ENCODE measurements at regions not wholly inside any gene's neighbourhood (a gene's known extent, or its start where the extent isn't known, plus 50 kb on each side); places are given as distances from the start of the nearest gene placed in this dataset.

DNA sequence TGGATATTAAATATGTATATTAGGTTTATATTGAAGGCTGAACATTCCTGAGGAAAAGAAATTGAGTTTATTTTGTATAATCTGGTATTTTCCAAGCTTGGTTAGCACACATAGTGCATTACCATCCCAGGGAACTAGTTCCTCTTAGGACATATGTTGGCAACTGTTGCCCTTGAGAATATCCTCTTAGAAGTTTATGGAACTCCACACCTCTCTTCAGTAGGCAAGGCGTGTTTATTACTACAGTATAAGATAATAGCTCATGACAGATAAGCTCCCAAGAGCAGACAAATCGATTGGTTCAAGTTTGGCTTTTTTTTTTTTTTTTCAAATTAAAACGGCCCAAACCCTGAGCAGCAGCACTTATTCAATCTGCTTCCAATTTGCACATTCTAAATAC lies 59.8 kb upstream of the SIPA1L2 start:
- TF ChIP-seq, protein P1, sequence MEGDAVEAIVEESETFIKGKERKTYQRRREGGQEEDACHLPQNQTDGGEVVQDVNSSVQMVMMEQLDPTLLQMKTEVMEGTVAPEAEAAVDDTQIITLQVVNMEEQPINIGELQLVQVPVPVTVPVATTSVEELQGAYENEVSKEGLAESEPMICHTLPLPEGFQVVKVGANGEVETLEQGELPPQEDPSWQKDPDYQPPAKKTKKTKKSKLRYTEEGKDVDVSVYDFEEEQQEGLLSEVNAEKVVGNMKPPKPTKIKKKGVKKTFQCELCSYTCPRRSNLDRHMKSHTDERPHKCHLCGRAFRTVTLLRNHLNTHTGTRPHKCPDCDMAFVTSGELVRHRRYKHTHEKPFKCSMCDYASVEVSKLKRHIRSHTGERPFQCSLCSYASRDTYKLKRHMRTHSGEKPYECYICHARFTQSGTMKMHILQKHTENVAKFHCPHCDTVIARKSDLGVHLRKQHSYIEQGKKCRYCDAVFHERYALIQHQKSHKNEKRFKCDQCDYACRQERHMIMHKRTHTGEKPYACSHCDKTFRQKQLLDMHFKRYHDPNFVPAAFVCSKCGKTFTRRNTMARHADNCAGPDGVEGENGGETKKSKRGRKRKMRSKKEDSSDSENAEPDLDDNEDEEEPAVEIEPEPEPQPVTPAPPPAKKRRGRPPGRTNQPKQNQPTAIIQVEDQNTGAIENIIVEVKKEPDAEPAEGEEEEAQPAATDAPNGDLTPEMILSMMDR (IDR thresholded peaks at IDR 0.05; ENCODE audit: low read depth, low read length), result no peak
- in situ Hi-C loops (cut with HindIII; ENCODE audit: low sequenced_read_pairs), result no loop called here
- H3K4me3 ChIP-seq (ENCODE audit: low read depth, low read length), result no peak overlapping the region
- DNase-seq (ENCODE audit: low read depth, low spot score), result no peak

DNA sequence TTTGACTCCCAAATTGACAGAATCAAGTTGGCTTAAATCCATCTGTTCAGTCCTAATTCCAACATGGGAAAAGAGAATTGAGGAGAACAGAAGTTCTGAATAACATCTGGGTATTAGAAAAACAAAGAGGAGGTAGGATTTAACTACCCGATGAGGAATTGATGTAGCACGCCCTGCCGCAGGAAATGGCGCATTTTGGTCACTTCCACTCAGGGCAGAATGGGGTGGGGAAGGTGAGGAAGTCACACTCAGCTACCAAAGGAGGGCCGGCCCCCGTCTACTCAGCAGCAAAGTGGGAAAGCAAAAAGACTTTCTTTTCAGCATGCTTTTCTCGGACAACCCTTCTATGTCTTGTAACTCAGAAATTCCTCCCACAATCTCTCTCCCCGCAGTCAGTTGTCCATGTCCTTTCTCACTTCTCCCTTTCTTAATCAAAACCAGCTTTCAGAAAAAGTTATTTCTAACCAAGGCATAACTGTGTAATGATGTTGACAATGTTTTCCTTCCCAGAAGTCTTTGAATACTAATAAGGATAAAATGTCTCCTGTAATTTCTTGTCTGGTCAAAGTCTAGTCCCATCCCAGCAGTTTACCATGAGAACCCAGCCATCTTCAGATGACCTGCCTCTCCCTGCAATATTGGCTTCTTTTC lies 60.5 kb upstream of the SIPA1L2 start:
- in situ Hi-C loops (cut with HindIII; ENCODE audit: low sequenced_read_pairs), result no loop called here
- no peak overlapping the region for H3K4me3 ChIP-seq (ENCODE audit: low read depth, low read length)
- TF ChIP-seq, protein P1 (IDR thresholded peaks at IDR 0.05; ENCODE audit: low read depth, low read length), result no peak
- DNase-seq (ENCODE audit: low read depth, low spot score), result no peak

DNA sequence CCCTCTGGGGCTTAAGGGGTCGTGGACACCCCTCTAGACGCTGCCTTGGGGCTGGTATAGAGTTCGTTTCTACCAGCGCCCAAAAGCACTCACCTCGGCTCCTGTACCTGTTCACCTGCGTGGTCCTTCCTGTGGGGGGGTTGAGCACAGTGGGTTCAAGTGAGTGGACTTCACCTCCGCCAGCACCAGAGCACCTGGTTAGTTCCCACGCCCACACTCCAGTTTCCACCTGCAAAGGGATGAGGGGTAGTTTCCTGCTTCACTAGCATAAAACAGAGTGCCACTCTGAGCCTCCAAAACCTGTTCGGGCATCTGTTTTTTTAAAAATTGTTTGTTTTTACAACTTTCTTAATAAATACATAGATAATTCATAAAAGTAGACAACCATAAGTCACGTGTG lies 64.5 kb upstream of the SIPA1L2 start:
- in situ Hi-C loops (cut with HindIII; ENCODE audit: low sequenced_read_pairs), result no loop called here
- DNase-seq (ENCODE audit: low read depth, low spot score), result no peak
- no peak overlapping the region for H3K4me3 ChIP-seq (ENCODE audit: low read depth, low read length)
- TF ChIP-seq, protein P1 (IDR thresholded peaks at IDR 0.05; ENCODE audit: low read depth, low read length), result no peak

DNA sequence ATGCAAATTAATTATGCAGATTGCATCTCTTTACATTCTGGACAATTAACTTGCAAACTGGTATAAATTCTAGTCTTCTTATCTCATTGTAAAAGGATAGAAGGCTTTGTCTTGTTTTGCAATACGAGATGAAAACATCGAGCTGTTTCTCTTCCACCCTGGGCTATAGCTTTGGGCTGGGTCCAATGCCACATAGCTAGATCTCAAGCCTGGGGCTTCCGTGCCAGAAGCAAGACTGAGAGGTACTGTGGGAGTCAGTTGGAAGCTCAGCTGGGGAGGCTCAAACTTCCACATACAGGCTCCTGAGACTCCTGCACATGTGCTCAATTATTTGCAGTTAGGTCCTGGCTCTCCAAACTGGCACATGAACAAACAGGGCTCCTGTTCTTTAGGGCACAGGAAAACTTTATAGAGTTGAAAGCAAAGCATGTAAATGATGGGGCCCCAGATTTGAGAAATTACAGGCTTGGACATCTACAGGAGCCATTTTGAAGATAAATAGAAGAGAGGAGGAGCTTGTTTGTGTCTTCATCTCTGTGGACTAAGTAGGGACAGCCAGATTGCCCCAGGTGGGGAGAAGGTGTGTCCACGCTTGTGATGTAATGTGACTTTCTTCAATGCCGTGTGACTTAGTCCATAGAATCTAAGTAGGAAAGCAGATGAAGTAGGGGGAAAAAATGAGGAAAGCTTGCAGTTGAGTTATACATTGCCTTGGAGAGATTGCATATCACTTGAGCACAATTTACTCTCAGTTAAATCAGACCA lies 65.9 kb upstream of the SIPA1L2 start:
- no peak for DNase-seq (ENCODE audit: low read depth, low spot score)
- in situ Hi-C loops (cut with HindIII; ENCODE audit: low sequenced_read_pairs), result no loop called here
- H3K4me3 ChIP-seq (ENCODE audit: low read depth, low read length), result no peak overlapping the region
- TF ChIP-seq, protein P1 (IDR thresholded peaks at IDR 0.05; ENCODE audit: low read depth, low read length), result no peak

DNA sequence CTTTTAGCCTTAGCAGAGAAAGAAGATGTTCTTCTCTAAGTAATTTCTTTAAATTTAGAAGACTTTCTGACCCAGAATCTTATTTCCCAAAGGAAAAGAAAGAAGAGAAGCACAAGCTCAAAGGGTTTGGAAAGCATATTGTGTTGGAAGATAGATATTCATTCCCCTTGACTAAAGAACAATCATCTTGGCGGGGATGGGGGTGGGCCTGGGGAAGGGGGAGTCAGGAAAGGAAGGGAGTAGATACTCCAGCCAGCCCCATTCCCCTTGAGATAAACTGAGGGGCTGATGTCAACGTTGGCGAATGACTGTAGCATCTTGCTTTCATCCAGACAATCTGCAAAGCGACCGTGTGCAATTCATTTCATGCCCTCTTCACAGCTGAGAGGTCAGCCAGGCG lies 66.5 kb upstream of the SIPA1L2 start:
- TF ChIP-seq, protein P1 (IDR thresholded peaks at IDR 0.05; ENCODE audit: low read depth, low read length), result no peak

DNA sequence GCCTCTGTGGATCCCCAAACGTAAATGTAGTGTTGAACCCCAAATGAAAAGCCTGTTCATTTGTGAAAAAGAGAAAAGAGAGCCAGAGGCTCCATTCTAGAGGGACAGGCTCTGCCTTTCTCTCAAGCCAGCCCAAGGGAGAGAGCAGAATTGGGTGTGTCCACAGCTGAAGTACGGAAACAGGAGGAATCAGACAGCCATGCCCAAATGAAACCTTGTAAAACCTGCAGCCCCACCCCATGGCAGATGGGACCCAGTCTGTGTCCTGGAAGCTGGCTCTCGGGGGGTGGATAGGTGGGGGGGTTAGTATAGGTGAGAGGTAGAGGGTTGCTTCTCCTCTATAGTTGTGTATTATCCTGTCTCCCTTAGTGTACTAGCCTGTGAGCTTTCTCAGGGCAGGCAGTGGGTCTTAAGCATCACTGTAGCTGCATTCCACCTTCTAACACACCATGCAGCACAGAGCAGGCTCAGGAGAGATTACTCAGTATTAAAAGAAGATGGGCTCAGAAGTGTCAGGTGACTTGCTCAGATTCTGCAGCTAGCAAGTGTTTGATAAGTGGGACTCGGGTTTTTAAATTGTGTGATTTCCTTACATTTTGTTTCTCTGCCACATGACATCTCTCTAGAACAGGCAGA lies 67.4 kb upstream of the SIPA1L2 start:
- DNase-seq (ENCODE audit: low read depth, low spot score), result no peak
- TF ChIP-seq, protein P1 (IDR thresholded peaks at IDR 0.05; ENCODE audit: low read depth, low read length), result no peak
- in situ Hi-C loops (cut with HindIII; ENCODE audit: low sequenced_read_pairs), result no loop called here
- H3K4me3 ChIP-seq (ENCODE audit: low read depth, low read length), result no peak overlapping the region

More for the DNA sequence above, 66.5 kb upstream of the SIPA1L2 start:
- in situ Hi-C loops (cut with HindIII; ENCODE audit: low sequenced_read_pairs), result no loop called here
- no peak overlapping the region for H3K4me3 ChIP-seq (ENCODE audit: low read depth, low read length)
- no peak for DNase-seq (ENCODE audit: low read depth, low spot score)

Measured in astrocyte of the spinal cord (primary cell).